GM23338 (cell line): ENCODE measurements at regions not wholly inside any gene's neighbourhood (a gene's known extent, or its start where the extent isn't known, plus 50 kb on each side); places are given as distances from the start of the nearest gene placed in this dataset.
A peak's percentile ranks its signal among the peaks of the same experiment; 100 is the strongest.

Source experiments
- ATAC-seq: fragments of 200-7000 bp; cut with Tn5 transposase; 3 replicates; pipeline ENCODE4 v1.9.1; 2020
- DNase-seq: peaks from one replicate; pipeline ENCODE4 v3.0.0-alpha.2; 2015; ENCODE audit warnings: low spot score
- H2AFZ ChIP-seq: fragments of 200-600 bp; sonication (generic); 2 replicates; pipeline ENCODE4 v1.8.0; 2016; ENCODE audit warnings: antibody characterized with exemption, mild to moderate bottlenecking, moderate library complexity
- H3F3A ChIP-seq: fragments of 200-600 bp; sonication (generic); replicated peaks from 2 replicates; pipeline ENCODE4 v1.8.0; 2017; ENCODE audit warnings: antibody characterized with exemption, mixed run types, low read depth
- H3K27ac ChIP-seq: fragments of 200-600 bp; sonication (generic); 2 replicates; pipeline ENCODE4 v1.6.1; 2016; ENCODE audit warnings: low read depth
- H3K27me3 ChIP-seq: fragments of 200-600 bp; sonication (generic); 2 replicates; pipeline ENCODE4 v1.8.0; 2016; ENCODE audit warnings: mild to moderate bottlenecking, mixed run types, moderate library complexity; ENCODE audit not compliant: insufficient read depth
- H3K36me3 ChIP-seq: fragments of 200-600 bp; sonication (generic); 2 replicates; pipeline ENCODE4 v1.8.0; 2016; ENCODE audit warnings: mild to moderate bottlenecking; ENCODE audit not compliant: insufficient read depth
- H3K4me1 ChIP-seq: fragments of 200-600 bp; sonication (generic); 2 replicates; pipeline ENCODE4 v1.8.0; 2016; ENCODE audit warnings: mild to moderate bottlenecking, moderate library complexity; ENCODE audit not compliant: insufficient read depth
- H3K4me2 ChIP-seq: fragments of 200-600 bp; sonication (generic); 2 replicates; pipeline ENCODE4 v1.7.1; 2017; ENCODE audit warnings: mixed run types
- H3K4me3 ChIP-seq: fragments of 200-600 bp; sonication (generic); 2 replicates; pipeline ENCODE4 v1.6.1; 2016; ENCODE audit warnings: mixed run types
- H3K79me2 ChIP-seq: fragments of 200-600 bp; sonication (generic); replicated peaks from 2 replicates; pipeline ENCODE4 v1.8.0; 2017; ENCODE audit warnings: mild to moderate bottlenecking; ENCODE audit not compliant: insufficient read depth
- H3K9me2 ChIP-seq: fragments of 200-600 bp; sonication (generic); 2 replicates; pipeline ENCODE4 v1.8.0; 2017; ENCODE audit not compliant: insufficient read depth
- H4K20me1 ChIP-seq: fragments of 200-600 bp; sonication (generic); replicated peaks from 2 replicates; pipeline ENCODE4 v1.8.0; 2017; ENCODE audit warnings: mild to moderate bottlenecking; ENCODE audit not compliant: insufficient read depth
- H3K27ac Mint-ChIP-seq: 2 replicates; pipeline ENCODE4 v1.8.0; 2020; ENCODE audit warnings: inconsistent platforms, mild to moderate bottlenecking, moderate library complexity, mixed read lengths
- H3K27me3 Mint-ChIP-seq: 3 replicates; pipeline ENCODE4 v1.8.0; 2022; ENCODE audit warnings: low read depth, mild to moderate bottlenecking, moderate library complexity, mixed read lengths, inconsistent platforms; ENCODE audit not compliant: insufficient read depth, poor library complexity
- H3K36me3 Mint-ChIP-seq: 3 replicates; pipeline ENCODE4 v1.8.0; 2021; ENCODE audit warnings: low read depth, mild to moderate bottlenecking, inconsistent platforms, moderate library complexity, mixed read lengths
- H3K4me1 Mint-ChIP-seq: 3 replicates; pipeline ENCODE4 v1.8.0; 2020; ENCODE audit warnings: mild to moderate bottlenecking, inconsistent platforms, mixed read lengths
- H3K4me3 Mint-ChIP-seq: 3 replicates; pipeline ENCODE4 v1.8.0; 2021; ENCODE audit warnings: moderate library complexity, mild to moderate bottlenecking, inconsistent platforms, mixed read lengths
- H3K9me3 Mint-ChIP-seq: 3 replicates; pipeline ENCODE4 v1.8.0; 2020; ENCODE audit warnings: moderate library complexity, mild to moderate bottlenecking, inconsistent platforms, mixed read lengths
- EZH2 ChIP-seq: fragments of 200-600 bp; sonication (generic); IDR thresholded peaks from one replicate; pipeline ENCODE4 v1.8.0; 2017; ENCODE audit warnings: antibody characterized with exemption, mild to moderate bottlenecking, low read depth; ENCODE audit not compliant: unreplicated experiment
- JUNB ChIP-seq: IDR thresholded peaks from one replicate; pipeline ENCODE4 v1.6.1; 2016; ENCODE audit warnings: antibody characterized with exemption; ENCODE audit not compliant: unreplicated experiment
- REST ChIP-seq: IDR thresholded peaks from one replicate; pipeline ENCODE4 v1.6.1; 2018; ENCODE audit warnings: antibody characterized with exemption; ENCODE audit not compliant: unreplicated experiment
- ZNF462 ChIP-seq: fragments of 250-450 bp; sonication (Bioruptor Pico); IDR thresholded peaks from 2 replicates; pipeline ENCODE4 v1.5.0; 2020; ENCODE audit warnings: mild to moderate bottlenecking, moderate library complexity

- peaks cover 10% of the 10 kb centered on the region for H3K27me3 Mint-ChIP-seq
- no peaks in the 10 kb centered on the region for H3K9me3 Mint-ChIP-seq
- no peaks in the 10 kb centered on the region for H4K20me1 ChIP-seq
- no peaks in the 10 kb centered on the region for H3F3A ChIP-seq
- ATAC-seq (no peak), DNase-seq (no peak)
- no peak overlapping the region for H3K4me3 ChIP-seq
- no peaks in the 10 kb centered on the region for H3K36me3 ChIP-seq
- no peak overlapping the region for H3K4me2 ChIP-seq
- no peaks in the 10 kb centered on the region for H3K36me3 Mint-ChIP-seq
- TF ChIP-seq ZNF462 (CRISPR knock-in tag) = no peak
- no peak for TF ChIP-seq JUNB
- H3K9me2 ChIP-seq = no peaks in the 10 kb centered on the region
- H3K4me3 Mint-ChIP-seq = no peak overlapping the region
- H2AFZ ChIP-seq = peak overlapping the region; percentile 83; the same call in 1 of the 2 replicates
- no peaks in the 10 kb centered on the region for H3K4me1 ChIP-seq
- H3K27ac ChIP-seq = no peak overlapping the region
- no peaks in the 10 kb centered on the region for H3K27me3 ChIP-seq
- H3K4me1 Mint-ChIP-seq = no peaks in the 10 kb centered on the region; the same call in 2 of the 3 replicates
- no peak overlapping the region for H3K27ac Mint-ChIP-seq
- no peaks in the 10 kb centered on the region for H3K79me2 ChIP-seq
Measured at GRCh38 chr17:12252462-12252861, 231.8 kb downstream of the MAP2K4 start.

- Histone ChIP-seq H3K4me1 (no peaks in the 10 kb centered on the region), H3F3A (no peaks in the 10 kb centered on the region), H3K4me2 (no peak overlapping the region), H3K4me3 (no peak overlapping the region), H3K36me3 (no peaks in the 10 kb centered on the region), H3K79me2 (no peaks in the 10 kb centered on the region), H3K27ac (no peak overlapping the region), H2AFZ (no peak overlapping the region), H4K20me1 (no peaks in the 10 kb centered on the region), H3K9me2 (no peaks in the 10 kb centered on the region), H3K27me3 (no peaks in the 10 kb centered on the region)
- H3K27ac Mint-ChIP-seq = no peak overlapping the region
- ATAC-seq = no peak
- no peaks in the 10 kb centered on the region for H3K36me3 Mint-ChIP-seq
- H3K4me3 Mint-ChIP-seq = no peak overlapping the region
- no peaks in the 10 kb centered on the region for H3K9me3 Mint-ChIP-seq
- H3K27me3 Mint-ChIP-seq = peaks cover 10% of the 10 kb centered on the region
- H3K4me1 Mint-ChIP-seq = no peaks in the 10 kb centered on the region; the same call in 2 of the 3 replicates
- no peak for DNase-seq
- no peak for TF ChIP-seq REST
- no peak for TF ChIP-seq EZH2
Measured at GRCh38 chr17:12254460-12254859, 233.8 kb downstream of the MAP2K4 start.
